BJ (cell line): ENCODE measurements at regions not wholly inside any gene's neighbourhood (a gene's known extent, or its start where the extent isn't known, plus 50 kb on each side); places are given as distances from the start of the nearest gene placed in this dataset.

Experiments
- CTCF ChIA-PET: fragments of 350-600 bp; formaldehyde crosslinking; extraction: SDS; loops from one replicate; lab custom pipeline; 2021; ENCODE audit warnings: antibody characterized with exemption, inconsistent platforms; lab: Yijun Ruan, JAX
- POLR2A ChIA-PET: fragments of 300-600 bp; sonication (Branson Sonifier 250); formaldehyde crosslinking; extraction: SDS; loops from one replicate; lab custom pipeline; 2021; ENCODE audit warnings: antibody characterized with exemption; lab: Charles Lee
- DNase-seq: peaks from one replicate; pipeline ENCODE4 v3.0.0-alpha.2; 2011; ENCODE audit warnings: low read depth
- H3K27me3 ChIP-seq: 2 replicates; pipeline ENCODE4 v1.6.0; 2011; ENCODE audit warnings: low read length; ENCODE audit not compliant: control insufficient read depth, insufficient read depth
- H3K36me3 ChIP-seq: 2 replicates; pipeline ENCODE4 v1.5.1; 2011; ENCODE audit warnings: low read length; ENCODE audit not compliant: control insufficient read depth, insufficient read depth
- H3K4me3 ChIP-seq: 2 replicates; pipeline ENCODE4 v1.5.1; 2011; ENCODE audit warnings: low read depth, mild to moderate bottlenecking, control low read depth, low read length
- TF ChIP-seq, protein P1 (sequence below): IDR thresholded peaks from 2 replicates; pipeline ENCODE4 v1.5.1; 2011; ENCODE audit warnings: low read depth, mild to moderate bottlenecking, control low read depth, inconsistent platforms, low read length, moderate library complexity; ENCODE audit not compliant: insufficient read depth

DNA sequence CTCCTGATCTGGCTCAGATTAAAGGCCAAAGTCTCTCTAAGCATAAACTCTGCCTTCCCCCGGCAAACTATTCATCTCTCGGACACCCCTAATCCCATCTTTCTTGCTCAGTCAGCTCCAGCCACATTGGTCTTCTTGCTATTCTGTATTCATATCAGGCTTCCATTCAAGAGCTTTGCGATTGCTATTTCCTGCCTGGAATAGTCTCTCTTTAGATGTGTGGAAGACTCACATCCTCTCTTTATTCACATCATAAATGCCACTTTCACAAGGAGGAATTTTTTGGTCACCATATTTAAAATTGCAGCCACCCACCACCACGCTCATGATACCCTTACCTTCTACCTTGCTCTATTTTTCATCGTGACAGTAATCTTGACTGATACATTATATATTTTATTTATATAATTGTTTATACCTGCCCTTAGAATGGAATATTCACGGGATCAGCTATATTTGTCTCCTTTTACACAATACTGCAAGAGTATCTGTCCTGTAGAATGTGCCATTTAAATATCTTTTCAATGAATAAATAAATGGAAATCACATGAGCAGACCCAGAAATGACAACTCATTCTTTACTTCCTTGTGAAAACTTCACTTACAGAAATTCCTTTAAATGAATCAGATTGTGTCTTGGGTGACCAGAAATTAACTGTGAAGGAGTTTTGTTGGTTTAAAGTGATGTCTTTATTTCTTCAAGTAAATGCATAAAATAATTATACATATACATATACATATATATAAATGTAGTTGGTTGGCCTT lies 780.6 kb upstream of the FLRT2 start:
- ChIA-PET CTCF (interaction anchor here (0.6 kb wide), 1 partner anchor 64 kb away, joined by 3 read pairs; no protein-coding TSS in a partner anchor), POLR2A (no interaction called here)

DNA sequence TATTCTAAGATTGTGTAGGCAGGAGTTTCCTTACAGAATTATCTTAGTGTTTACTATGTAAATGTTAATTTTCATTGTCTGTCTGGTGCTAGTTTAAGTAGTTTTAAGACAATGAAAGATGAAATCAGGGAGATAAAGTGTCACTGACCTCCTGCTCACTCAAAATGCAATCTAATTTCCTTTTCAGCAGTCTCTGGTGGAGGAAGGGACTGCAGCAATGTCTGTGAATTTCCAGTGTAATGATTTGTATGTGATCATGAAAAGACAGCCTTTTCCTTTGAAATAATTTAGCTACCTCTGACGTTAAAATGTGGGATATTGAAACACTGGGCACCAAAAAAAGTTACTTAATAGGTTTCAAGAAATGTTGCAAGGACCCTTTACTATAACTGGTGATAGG lies 779.7 kb upstream of the FLRT2 start:
- no peaks in the 10 kb centered on the region for H3K27me3 ChIP-seq
- TF ChIP-seq, protein P1, sequence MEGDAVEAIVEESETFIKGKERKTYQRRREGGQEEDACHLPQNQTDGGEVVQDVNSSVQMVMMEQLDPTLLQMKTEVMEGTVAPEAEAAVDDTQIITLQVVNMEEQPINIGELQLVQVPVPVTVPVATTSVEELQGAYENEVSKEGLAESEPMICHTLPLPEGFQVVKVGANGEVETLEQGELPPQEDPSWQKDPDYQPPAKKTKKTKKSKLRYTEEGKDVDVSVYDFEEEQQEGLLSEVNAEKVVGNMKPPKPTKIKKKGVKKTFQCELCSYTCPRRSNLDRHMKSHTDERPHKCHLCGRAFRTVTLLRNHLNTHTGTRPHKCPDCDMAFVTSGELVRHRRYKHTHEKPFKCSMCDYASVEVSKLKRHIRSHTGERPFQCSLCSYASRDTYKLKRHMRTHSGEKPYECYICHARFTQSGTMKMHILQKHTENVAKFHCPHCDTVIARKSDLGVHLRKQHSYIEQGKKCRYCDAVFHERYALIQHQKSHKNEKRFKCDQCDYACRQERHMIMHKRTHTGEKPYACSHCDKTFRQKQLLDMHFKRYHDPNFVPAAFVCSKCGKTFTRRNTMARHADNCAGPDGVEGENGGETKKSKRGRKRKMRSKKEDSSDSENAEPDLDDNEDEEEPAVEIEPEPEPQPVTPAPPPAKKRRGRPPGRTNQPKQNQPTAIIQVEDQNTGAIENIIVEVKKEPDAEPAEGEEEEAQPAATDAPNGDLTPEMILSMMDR = no peak
- no peak for DNase-seq
- POLR2A ChIA-PET = no interaction called here
- H3K36me3 ChIP-seq = no peaks in the 10 kb centered on the region
- no peak overlapping the region for H3K4me3 ChIP-seq
- CTCF ChIA-PET = no interaction called here

More for the DNA sequence above, 780.6 kb upstream of the FLRT2 start:
- Histone ChIP-seq H3K36me3 (no peaks in the 10 kb centered on the region), H3K4me3 (no peak overlapping the region), H3K27me3 (no peaks in the 10 kb centered on the region)
- no peak for DNase-seq
- TF ChIP-seq, protein P1 = no peak

DNA sequence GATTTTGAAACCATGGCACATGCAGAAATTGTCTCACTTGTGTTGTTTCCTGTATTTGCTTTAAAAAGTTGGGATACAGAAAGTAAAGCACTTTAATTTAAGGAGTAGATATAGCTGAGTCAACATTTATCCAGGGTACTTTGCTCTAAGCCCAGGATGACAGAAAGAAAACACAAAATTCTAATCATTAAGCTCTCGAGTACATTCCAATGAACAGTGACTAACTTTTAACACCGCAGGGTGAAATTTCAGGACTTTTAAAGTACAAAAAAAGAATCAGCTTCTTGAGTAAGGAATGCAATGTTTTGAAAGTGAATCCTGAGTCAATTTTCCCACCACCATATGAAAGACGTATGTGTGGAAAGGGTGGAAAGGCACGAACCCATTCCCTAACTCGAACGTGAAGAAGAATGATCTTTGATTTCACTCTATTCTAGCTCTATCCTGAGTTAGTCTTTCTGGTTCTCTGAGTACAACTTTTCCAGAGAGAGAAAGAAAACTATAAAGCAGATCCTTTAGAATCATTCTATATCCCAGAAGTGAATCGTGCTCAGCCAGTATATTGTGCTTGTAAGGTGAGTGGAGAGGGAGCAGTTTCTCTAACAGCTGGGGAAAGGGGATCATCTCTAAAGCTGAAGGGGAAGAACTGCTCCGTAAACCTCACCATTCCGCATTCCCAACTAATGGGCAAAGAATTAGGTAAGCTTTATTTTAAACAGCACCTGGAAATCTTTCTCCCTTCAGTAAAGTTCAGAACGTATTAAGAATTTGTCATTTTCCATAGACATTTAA lies 779.0 kb upstream of the FLRT2 start:
- POLR2A ChIA-PET = no interaction called here

DNA sequence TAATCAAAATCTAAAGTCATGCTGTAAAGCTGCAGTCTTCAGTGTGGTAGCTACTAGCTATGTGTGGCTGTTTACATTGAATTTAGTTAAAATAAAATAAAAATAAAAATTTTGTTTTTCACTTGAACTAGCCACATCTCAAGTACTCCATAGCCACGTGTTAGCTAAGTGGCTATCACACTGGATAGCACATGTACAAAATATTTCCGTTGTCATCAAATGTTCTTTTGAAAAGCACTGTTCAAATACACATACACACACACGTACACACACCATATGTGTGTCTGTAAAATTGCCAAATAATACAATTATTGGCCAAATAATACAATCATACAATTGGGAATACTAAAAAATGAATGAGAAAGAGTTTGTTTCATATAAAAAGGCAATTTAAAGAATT lies 778.2 kb upstream of the FLRT2 start:
- POLR2A ChIA-PET = no interaction called here
- no peak for DNase-seq
- TF ChIP-seq, protein P1 = no peak
- Histone ChIP-seq H3K27me3 (no peaks in the 10 kb centered on the region), H3K36me3 (no peaks in the 10 kb centered on the region), H3K4me3 (no peak overlapping the region)
- CTCF ChIA-PET = no interaction called here

More for the DNA sequence above, 779.0 kb upstream of the FLRT2 start:
- Histone ChIP-seq H3K4me3 (no peak overlapping the region), H3K36me3 (no peaks in the 10 kb centered on the region), H3K27me3 (no peaks in the 10 kb centered on the region)
- DNase-seq = peak; percentile 0
- CTCF ChIA-PET = interaction anchor here (0.7 kb wide), 1 partner anchor 45 kb away, joined by 3 read pairs; no protein-coding TSS in a partner anchor
- TF ChIP-seq, protein P1 = no peak

DNA sequence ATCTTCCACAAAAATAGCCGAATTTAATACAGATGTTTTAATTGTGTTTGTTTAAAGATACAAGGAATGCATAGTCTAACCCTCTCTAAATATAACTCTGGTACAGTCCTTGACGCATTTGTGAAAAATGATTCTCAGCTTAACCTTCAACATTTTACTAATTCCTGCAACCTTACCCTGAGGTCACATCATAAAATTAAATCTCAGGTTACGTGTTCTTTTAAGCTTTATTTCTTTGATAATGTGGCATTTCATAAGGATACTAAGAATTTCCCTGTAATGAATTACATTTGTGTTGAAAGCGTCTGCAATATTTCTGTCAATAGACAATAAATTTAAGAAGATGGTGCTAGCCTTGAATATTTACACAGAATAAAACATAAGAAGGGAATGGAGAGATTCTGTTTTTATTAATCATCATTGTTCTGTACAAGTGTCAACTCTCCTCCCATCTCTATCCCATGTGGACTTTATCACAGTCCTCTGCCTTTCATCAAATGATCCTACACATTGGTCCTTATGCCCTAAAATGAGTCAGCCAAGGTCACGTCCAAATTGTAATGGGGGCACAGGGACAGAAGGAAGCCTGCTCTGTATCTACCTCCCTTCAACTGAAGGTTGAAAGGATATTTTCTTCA lies 769.3 kb upstream of the FLRT2 start:
- TF ChIP-seq, protein P1 = no peak
- Histone ChIP-seq H3K36me3 (no peaks in the 10 kb centered on the region), H3K4me3 (no peak overlapping the region), H3K27me3 (no peaks in the 10 kb centered on the region)
- ChIA-PET POLR2A (no interaction called here), CTCF (no interaction called here)
- DNase-seq = peak; percentile 12
